HFFc6 (cell line): ENCODE measurements at regions not wholly inside any gene's neighbourhood (a gene's known extent, or its start where the extent isn't known, plus 50 kb on each side); places are given as distances from the start of the nearest gene placed in this dataset.

ENCODE experiments used
- DNase-seq: peaks from one replicate; pipeline ENCODE4 v3.0.0-alpha.2; 2018
- H3K27ac Mint-ChIP-seq: 2 replicates; pipeline ENCODE4 v1.8.0; 2020; ENCODE audit warnings: mild to moderate bottlenecking, mixed read lengths
- H3K27me3 Mint-ChIP-seq: 2 replicates; pipeline ENCODE4 v1.8.0; 2021; ENCODE audit warnings: mild to moderate bottlenecking, moderate library complexity, mixed read lengths; ENCODE audit not compliant: insufficient read depth
- H3K36me3 Mint-ChIP-seq: 2 replicates; pipeline ENCODE4 v1.8.0; 2021; ENCODE audit warnings: low read depth, mixed read lengths
- H3K4me1 Mint-ChIP-seq: 2 replicates; pipeline ENCODE4 v1.8.0; 2020; ENCODE audit warnings: low read depth, mixed read lengths
- H3K4me3 Mint-ChIP-seq: 2 replicates; pipeline ENCODE4 v1.8.0; 2020; ENCODE audit warnings: mild to moderate bottlenecking, moderate library complexity, mixed read lengths
- H3K9me3 Mint-ChIP-seq: 2 replicates; pipeline ENCODE4 v1.8.0; 2020; ENCODE audit warnings: mild to moderate bottlenecking, mixed read lengths
- CTCF ChIP-seq: fragments of 200-600 bp; sonication (generic); IDR thresholded peaks from 2 replicates; pipeline ENCODE4 v1.5.0; 2021; ENCODE audit warnings: antibody characterized with exemption, mild to moderate bottlenecking

GRCh38 chr6:125678601-125679000 is 70.8 kb upstream of the HEY2 start:
- Mint-ChIP-seq H3K36me3 (no peaks in the 10 kb centered on the region), H3K4me1 (no peaks in the 10 kb centered on the region), H3K9me3 (peaks cover 3% of the 10 kb centered on the region; the same call in 1 of the 2 replicates), H3K4me3 (no peak overlapping the region), H3K27ac (no peak overlapping the region), H3K27me3 (no peaks in the 10 kb centered on the region)
- no peak for TF ChIP-seq CTCF
- no peak for DNase-seq

- Mint-ChIP-seq H3K4me3 (no peak overlapping the region), H3K36me3 (no peaks in the 10 kb centered on the region), H3K9me3 (peaks cover 3% of the 10 kb centered on the region; the same call in 1 of the 2 replicates), H3K27me3 (no peaks in the 10 kb centered on the region), H3K27ac (no peak overlapping the region), H3K4me1 (no peaks in the 10 kb centered on the region)
- TF ChIP-seq CTCF, result no peak
- DNase-seq, result no peak
These were observed 70.3 kb upstream of the HEY2 start for GRCh38 chr6:125679128-125679527.

GRCh38 chr6:125679651-125680050 is 69.8 kb upstream of the HEY2 start:
- Mint-ChIP-seq H3K4me1 (no peaks in the 10 kb centered on the region), H3K27ac (no peak overlapping the region), H3K9me3 (peaks cover 3% of the 10 kb centered on the region; the same call in 1 of the 2 replicates), H3K36me3 (no peaks in the 10 kb centered on the region), H3K4me3 (no peak overlapping the region), H3K27me3 (no peaks in the 10 kb centered on the region)
- no peak for TF ChIP-seq CTCF
- no peak for DNase-seq

GRCh38 chr6:125682939-125683338 is 66.5 kb upstream of the HEY2 start:
- no peak overlapping the region for H3K4me3 Mint-ChIP-seq

GRCh38 chr6:125688138-125688537 is 61.3 kb upstream of the HEY2 start:
- H3K27ac Mint-ChIP-seq, result no peak overlapping the region
- peaks cover 3% of the 10 kb centered on the region; the same call in 1 of the 2 replicates for H3K27me3 Mint-ChIP-seq
- H3K4me3 Mint-ChIP-seq, result no peak overlapping the region
- H3K36me3 Mint-ChIP-seq, result no peaks in the 10 kb centered on the region
- no peak for DNase-seq
- no peak for TF ChIP-seq CTCF
- no peaks in the 10 kb centered on the region for H3K9me3 Mint-ChIP-seq
- H3K4me1 Mint-ChIP-seq, result no peaks in the 10 kb centered on the region

More at GRCh38 chr6:125682939-125683338, 66.5 kb upstream of the HEY2 start:
- H3K27me3 Mint-ChIP-seq, result peaks cover 3% of the 10 kb centered on the region; the same call in 1 of the 2 replicates
- no peak overlapping the region for H3K27ac Mint-ChIP-seq
- no peak for TF ChIP-seq CTCF
- H3K4me1 Mint-ChIP-seq, result no peaks in the 10 kb centered on the region
- DNase-seq, result no peak
- H3K9me3 Mint-ChIP-seq, result peaks cover 3% of the 10 kb centered on the region; the same call in 1 of the 2 replicates
- no peaks in the 10 kb centered on the region for H3K36me3 Mint-ChIP-seq

GRCh38 chr6:125693480-125693879 is 56.0 kb upstream of the HEY2 start:
- no peak for TF ChIP-seq CTCF
- no peaks in the 10 kb centered on the region for H3K36me3 Mint-ChIP-seq
- H3K27me3 Mint-ChIP-seq, result no peaks in the 10 kb centered on the region; the same call in 1 of the 2 replicates
- H3K4me3 Mint-ChIP-seq, result no peak overlapping the region
- DNase-seq, result no peak
- H3K9me3 Mint-ChIP-seq, result no peaks in the 10 kb centered on the region
- no peak overlapping the region for H3K27ac Mint-ChIP-seq
- H3K4me1 Mint-ChIP-seq, result no peaks in the 10 kb centered on the region
